A549 (cell line): ENCODE measurements at regions not wholly inside any gene's neighbourhood (a gene's known extent, or its start where the extent isn't known, plus 50 kb on each side); places are given as distances from the start of the nearest gene placed in this dataset.

Experiments
- ESRRA ChIP-seq: fragments of 150-350 bp; IDR thresholded peaks from 2 replicates; pipeline ENCODE4 v1.6.1; 2014; ENCODE audit warnings: mild to moderate bottlenecking, low read length, borderline replicate concordance
- POLR2A ChIP-seq: IDR thresholded peaks from 2 replicates; pipeline ENCODE4 v1.6.1; 2012; ENCODE audit warnings: mild to moderate bottlenecking, low read length

DNA sequence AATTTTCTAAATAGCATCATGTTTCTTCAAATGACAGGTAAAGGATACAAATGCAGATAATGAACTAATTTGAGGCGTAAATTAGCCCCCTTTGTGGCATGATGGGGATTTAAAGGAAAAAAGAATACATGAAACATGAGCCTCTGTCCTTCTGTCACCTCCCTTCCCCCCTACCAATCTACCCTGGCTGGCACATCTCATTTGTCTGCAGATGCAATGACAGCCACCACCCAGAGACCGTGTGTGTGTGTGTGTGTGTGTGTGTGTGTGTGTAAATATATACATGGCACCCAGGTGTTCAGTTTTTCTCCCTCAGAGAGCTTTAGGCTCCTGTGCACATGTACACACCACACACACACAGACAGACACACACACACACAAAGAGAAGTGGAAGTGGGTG lies 451.1 kb downstream of the RWDD3 start:
- no peak for TF ChIP-seq ESRRA
- TF ChIP-seq POLR2A: no peak
